Fibroblast of villous mesenchyme (primary cell): ENCODE measurements at regions not wholly inside any gene's neighbourhood (a gene's known extent, or its start where the extent isn't known, plus 50 kb on each side); places are given as distances from the start of the nearest gene placed in this dataset.

ENCODE experiments used
- DNase-seq: peaks from one replicate; pipeline ENCODE4 v3.0.0-alpha.2; 2010; ENCODE audit warnings: low read depth
- H3K4me3 ChIP-seq: 2 replicates; pipeline ENCODE4 v1.5.1; 2011; ENCODE audit warnings: low read depth, mild to moderate bottlenecking, low read length
- CTCF ChIP-seq: IDR thresholded peaks from 2 replicates; pipeline ENCODE4 v1.5.1; 2012; ENCODE audit warnings: low read depth, mild to moderate bottlenecking, low read length; ENCODE audit not compliant: insufficient read depth

- H3K4me3 ChIP-seq, result no peak overlapping the region
- DNase-seq, result no peak
- TF ChIP-seq CTCF, result no peak
Measured at GRCh38 chr6:1540864-1541521, 68.7 kb upstream of the FOXC1 start.

- TF ChIP-seq CTCF, result no peak
- H3K4me3 ChIP-seq, result no peak overlapping the region
- no peak for DNase-seq
Measured at GRCh38 chr6:1542335-1542734, 67.4 kb upstream of the FOXC1 start.

GRCh38 chr6:1542764-1543163 lies 67.0 kb upstream of the FOXC1 start:
- DNase-seq, result no peak
- no peak for TF ChIP-seq CTCF
- no peak overlapping the region for H3K4me3 ChIP-seq

GRCh38 chr6:1544000-1544399 lies 65.7 kb upstream of the FOXC1 start:
- no peak overlapping the region for H3K4me3 ChIP-seq
- TF ChIP-seq CTCF, result no peak
- DNase-seq, result no peak

GRCh38 chr6:1544603-1545002 lies 65.1 kb upstream of the FOXC1 start:
- no peak overlapping the region for H3K4me3 ChIP-seq
- TF ChIP-seq CTCF, result no peak
- no peak for DNase-seq

GRCh38 chr6:1545654-1546053 lies 64.1 kb upstream of the FOXC1 start:
- DNase-seq, result no peak
- H3K4me3 ChIP-seq, result no peak overlapping the region
- TF ChIP-seq CTCF, result no peak

GRCh38 chr6:1547785-1548184 lies 61.9 kb upstream of the FOXC1 start:
- TF ChIP-seq CTCF, result no peak
- no peak for DNase-seq
- H3K4me3 ChIP-seq, result no peak overlapping the region
